ENCODE measurements at regions not wholly inside any gene's neighbourhood (a gene's known extent, or its start where the extent isn't known, plus 50 kb on each side); places are given as distances from the start of the nearest gene placed in this dataset.
A peak's percentile ranks its signal among the peaks of the same experiment; 100 is the strongest.

- DNase-seq: peak; percentile 8
Observed at GRCh38 chr2:2557475-2557874, 226.4 kb upstream of the MYT1L start.

- DNase-seq: peak; percentile 21
Observed at GRCh38 chr2:2550856-2551255, 219.8 kb upstream of the MYT1L start.

GRCh38 chr2:2547911-2548310 lies 216.8 kb upstream of the MYT1L start:
- peak; percentile 33 for DNase-seq

GRCh38 chr2:2547451-2547850 lies 216.4 kb upstream of the MYT1L start:
- DNase-seq: peak; percentile 25

- DNase-seq: peak; percentile 8
Observed at GRCh38 chr2:2546046-2546445, 215.0 kb upstream of the MYT1L start.

GRCh38 chr2:2542966-2543611 lies 212.0 kb upstream of the MYT1L start:
- DNase-seq: peak; percentile 54

- DNase-seq: peak; percentile 21
Observed at GRCh38 chr2:2542316-2542715, 211.2 kb upstream of the MYT1L start.

- DNase-seq: peak; percentile 35
Observed at GRCh38 chr2:2540406-2540805, 209.3 kb upstream of the MYT1L start.

GRCh38 chr2:2536416-2537056 lies 205.5 kb upstream of the MYT1L start:
- DNase-seq: peak; percentile 38

GRCh38 chr2:2530334-2530733 lies 199.3 kb upstream of the MYT1L start:
- no peak for DNase-seq

GRCh38 chr2:2528846-2529245 lies 197.8 kb upstream of the MYT1L start:
- no peak for DNase-seq

- peak; percentile 77 for DNase-seq
Observed at GRCh38 chr2:2527148-2527547, 196.1 kb upstream of the MYT1L start.

GRCh38 chr2:2524348-2524941 lies 193.4 kb upstream of the MYT1L start:
- DNase-seq: no peak

- DNase-seq: no peak
Observed at GRCh38 chr2:2523461-2524347, 192.6 kb upstream of the MYT1L start.

- no peak for DNase-seq
Observed at GRCh38 chr2:2520401-2520811, 189.3 kb upstream of the MYT1L start.

- peak; percentile 12 for DNase-seq
Observed at GRCh38 chr2:2519381-2519780, 188.3 kb upstream of the MYT1L start.

GRCh38 chr2:2517399-2517798 lies 186.3 kb upstream of the MYT1L start:
- DNase-seq: peak; percentile 41

GRCh38 chr2:2516386-2516785 lies 185.3 kb upstream of the MYT1L start:
- peak; percentile 32 for DNase-seq

- peak; percentile 28 for DNase-seq
Observed at GRCh38 chr2:2512931-2513330, 181.9 kb upstream of the MYT1L start.

GRCh38 chr2:2507417-2507997 lies 176.4 kb upstream of the MYT1L start:
- peak; percentile 28 for DNase-seq

GRCh38 chr2:2506536-2506935 lies 175.5 kb upstream of the MYT1L start:
- DNase-seq: peak; percentile 9

- DNase-seq: no peak
Observed at GRCh38 chr2:2505604-2506003, 174.5 kb upstream of the MYT1L start.

- no peak for DNase-seq
Observed at GRCh38 chr2:2503864-2504418, 172.9 kb upstream of the MYT1L start.
